Uterus (tissue), 2 donors: ENCODE measurements at regions not wholly inside any gene's neighbourhood (a gene's known extent, or its start where the extent isn't known, plus 50 kb on each side); places are given as distances from the start of the nearest gene placed in this dataset.

Experiments used
- CTCF ChIP-seq, 4 experiments: fragments of 200-600 bp in 2 of 4; fragments of 450-650 bp in 2 of 4; sonication (generic) in 2 of 4; IDR thresholded peaks; one replicate each; pipeline ENCODE4 v1.5.1; 2016 to 2019; ENCODE audit warnings: antibody characterized with exemption in 4 of 4, mild to moderate bottlenecking in 2 of 4, moderate library complexity in 1 of 4
- POLR2A ChIP-seq, 2 donors: fragments of 450-650 bp; IDR thresholded peaks; one replicate each; pipeline ENCODE4 v1.6.1; 2016; ENCODE audit warnings: antibody characterized with exemption in 2 of 2, mild to moderate bottlenecking in 1 of 2, moderate library complexity in 1 of 2

- TF ChIP-seq POLR2A (IDR thresholded peaks at IDR 0.05): no peak
- no peak for TF ChIP-seq CTCF (IDR thresholded peaks at IDR 0.05)
These were observed 242.3 kb upstream of the TFAP2D start for GRCh38 chr6:50471041-50471440.
